ENCODE measurements at regions not wholly inside any gene's neighbourhood (a gene's known extent, or its start where the extent isn't known, plus 50 kb on each side); places are given as distances from the start of the nearest gene placed in this dataset.

DNA sequence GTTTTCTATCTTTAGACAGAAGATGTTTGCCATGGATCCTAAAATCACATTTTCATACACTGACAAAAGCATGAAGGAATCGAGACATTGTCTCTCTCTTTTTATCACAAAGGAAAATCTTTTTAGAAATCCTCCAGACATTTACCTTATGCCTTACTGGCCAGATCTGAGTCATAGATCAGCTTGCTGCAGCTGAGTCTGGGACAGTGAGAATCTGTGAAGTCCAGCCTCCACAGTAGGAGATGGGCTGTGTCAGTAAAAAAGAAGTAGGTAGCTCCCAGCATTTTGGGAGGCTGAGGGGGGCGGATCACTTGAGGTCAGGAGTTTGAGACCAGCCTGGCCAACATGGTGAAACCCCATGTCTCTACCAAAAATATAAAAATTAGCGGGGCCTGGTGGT is 333.4 kb upstream of the ZNF462 start:
- TF ChIP-seq, protein P1, sequence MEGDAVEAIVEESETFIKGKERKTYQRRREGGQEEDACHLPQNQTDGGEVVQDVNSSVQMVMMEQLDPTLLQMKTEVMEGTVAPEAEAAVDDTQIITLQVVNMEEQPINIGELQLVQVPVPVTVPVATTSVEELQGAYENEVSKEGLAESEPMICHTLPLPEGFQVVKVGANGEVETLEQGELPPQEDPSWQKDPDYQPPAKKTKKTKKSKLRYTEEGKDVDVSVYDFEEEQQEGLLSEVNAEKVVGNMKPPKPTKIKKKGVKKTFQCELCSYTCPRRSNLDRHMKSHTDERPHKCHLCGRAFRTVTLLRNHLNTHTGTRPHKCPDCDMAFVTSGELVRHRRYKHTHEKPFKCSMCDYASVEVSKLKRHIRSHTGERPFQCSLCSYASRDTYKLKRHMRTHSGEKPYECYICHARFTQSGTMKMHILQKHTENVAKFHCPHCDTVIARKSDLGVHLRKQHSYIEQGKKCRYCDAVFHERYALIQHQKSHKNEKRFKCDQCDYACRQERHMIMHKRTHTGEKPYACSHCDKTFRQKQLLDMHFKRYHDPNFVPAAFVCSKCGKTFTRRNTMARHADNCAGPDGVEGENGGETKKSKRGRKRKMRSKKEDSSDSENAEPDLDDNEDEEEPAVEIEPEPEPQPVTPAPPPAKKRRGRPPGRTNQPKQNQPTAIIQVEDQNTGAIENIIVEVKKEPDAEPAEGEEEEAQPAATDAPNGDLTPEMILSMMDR (IDR thresholded peaks at IDR 0.05; ENCODE audit: borderline replicate concordance, extremely low read depth, low read length, poor library complexity, severe bottlenecking): no peak
- TF ChIP-seq EZH2 (IDR thresholded peaks at IDR 0.05; ENCODE audit: borderline replicate concordance, low read depth, low read length, severe bottlenecking): no peak

Data from DND-41 (cell line).